Caco-2 (cell line): ENCODE measurements at regions not wholly inside any gene's neighbourhood (a gene's known extent, or its start where the extent isn't known, plus 50 kb on each side); places are given as distances from the start of the nearest gene placed in this dataset.

Experiments used
- BruUV-seq: library from RNA; stranded (reverse); fragments of 400-500 nt; replicated peaks from 2 replicates; lab custom pipeline; 2021; lab: Mats Ljungman, UMichigan
- CTCF ChIA-PET: fragments of 300-600 bp; sonication (Branson Sonifier 250); formaldehyde crosslinking; loops from one replicate; lab custom pipeline; 2022; ENCODE audit warnings: antibody characterized with exemption; lab: Charles Lee
- POLR2A ChIA-PET: fragments of 300-600 bp; sonication (Branson Sonifier 250); formaldehyde crosslinking; loops from one replicate; lab custom pipeline; 2022; ENCODE audit warnings: antibody characterized with exemption; lab: Charles Lee
- DNase-seq, 2 experiments: peaks; one replicate each; pipeline versions ENCODE4 v3.0.0 to v3.0.0-alpha.2; 2020 to 2022
- H3K27me3 ChIP-seq: replicated peaks from 2 replicates; pipeline ENCODE4 v1.6.0; 2011; ENCODE audit warnings: low read length; ENCODE audit not compliant: control insufficient read depth, insufficient read depth
- H3K36me3 ChIP-seq: 2 replicates; pipeline ENCODE4 v1.5.1; 2011; ENCODE audit warnings: low read length; ENCODE audit not compliant: control insufficient read depth, insufficient read depth
- H3K4me1 ChIP-seq: fragments of 250-450 bp; sonication (Bioruptor Pico); 2 replicates; pipeline ENCODE4 v1.5.1; 2020; ENCODE audit warnings: mild to moderate bottlenecking
- H3K4me3 ChIP-seq: 2 replicates; pipeline ENCODE4 v1.5.1; 2011; ENCODE audit warnings: low read depth, mild to moderate bottlenecking, control low read depth, low read length
- H3K9me3 ChIP-seq: fragments of 250-450 bp; sonication (Bioruptor Pico); 2 replicates; pipeline ENCODE4 v1.5.1; 2020; ENCODE audit warnings: mild to moderate bottlenecking, moderate library complexity
- H3K27ac Mint-ChIP-seq: one replicate; pipeline ENCODE4 v1.8.0; 2022; ENCODE audit warnings: mixed read lengths; ENCODE audit not compliant: unreplicated experiment
- H3K27me3 Mint-ChIP-seq: one replicate; pipeline ENCODE4 v1.8.0; 2022; ENCODE audit warnings: mixed read lengths; ENCODE audit not compliant: insufficient read depth, unreplicated experiment
- H3K36me3 Mint-ChIP-seq: one replicate; pipeline ENCODE4 v1.8.0; 2022; ENCODE audit warnings: mild to moderate bottlenecking, mixed read lengths; ENCODE audit not compliant: insufficient read depth, unreplicated experiment
- H3K4me1 Mint-ChIP-seq: one replicate; pipeline ENCODE4 v1.8.0; 2022; ENCODE audit warnings: low read depth, mixed read lengths; ENCODE audit not compliant: unreplicated experiment
- H3K4me3 Mint-ChIP-seq: one replicate; pipeline ENCODE4 v1.8.0; 2022; ENCODE audit warnings: mild to moderate bottlenecking, moderate library complexity, mixed read lengths; ENCODE audit not compliant: unreplicated experiment
- H3K9me3 Mint-ChIP-seq: one replicate; pipeline ENCODE4 v1.8.0; 2022; ENCODE audit warnings: mixed read lengths; ENCODE audit not compliant: unreplicated experiment
- CTCF ChIP-seq, 2 experiments: fragments of 200-600 bp in 1 of 2; IDR thresholded peaks; 1 replicate in 1 of 2; 2 replicates in 1 of 2; pipeline versions ENCODE4 v1.5.1 to v1.8.0; 2011 to 2022; ENCODE audit warnings: antibody characterized with exemption in 1 of 2, control low read depth in 1 of 2, inconsistent platforms in 1 of 2, low read depth in 1 of 2, low read length in 1 of 2, mild to moderate bottlenecking in 1 of 2, moderate library complexity in 1 of 2; ENCODE audit not compliant: insufficient read depth in 1 of 2, severe bottlenecking in 1 of 2, unreplicated experiment in 1 of 2
- intact Hi-C: fragments of 100-400 bp; cut with micrococcal nuclease; formaldehyde crosslinking; loops from one replicate; pipeline ENCODE4 v1.10.0; 2022; ENCODE audit not compliant: unreplicated experiment

DNA sequence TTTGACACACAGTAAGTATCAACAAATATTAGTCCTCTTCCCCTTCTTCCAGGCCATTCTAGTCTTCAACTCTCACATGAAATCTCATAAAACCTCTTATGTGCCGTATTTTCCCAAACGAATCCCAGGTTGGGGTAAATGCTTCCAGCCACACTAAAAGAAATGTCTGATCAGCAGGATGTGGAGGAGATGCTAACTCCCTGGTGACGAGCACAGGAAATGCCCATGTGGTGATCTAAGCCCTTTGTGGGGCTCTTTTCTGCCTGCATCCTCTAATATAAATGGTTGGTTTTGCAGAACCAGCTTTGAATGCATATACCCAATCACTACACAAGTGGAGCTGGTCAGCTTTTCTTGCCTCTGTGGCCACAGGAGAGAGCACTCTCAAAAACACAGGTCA lies 498.2 kb upstream of the ERCC4 start:
- POLR2A ChIA-PET: no interaction called here
- Mint-ChIP-seq H3K4me3 (no peak overlapping the region), H3K36me3 (no peaks in the 10 kb centered on the region)

GRCh38 chr16:13425836-13426235 lies 494.1 kb upstream of the ERCC4 start:
- H3K27ac Mint-ChIP-seq: no peak overlapping the region
- H3K4me3 ChIP-seq: no peak overlapping the region
- H3K4me1 ChIP-seq: no peaks in the 10 kb centered on the region
- H3K9me3 ChIP-seq: no peaks in the 10 kb centered on the region
- H3K4me1 Mint-ChIP-seq: no peaks in the 10 kb centered on the region
- POLR2A ChIA-PET: no interaction called here
- intact Hi-C loops: no loop called here
- no peak overlapping the region for H3K4me3 Mint-ChIP-seq
- no peak for TF ChIP-seq CTCF (IDR thresholded peaks at IDR 0.05; ENCODE audit: insufficient read depth in 1 of 2, low read depth in 1 of 2, low read length in 1 of 2, severe bottlenecking in 1 of 2, unreplicated experiment in 1 of 2)
- no peaks in the 10 kb centered on the region for H3K27me3 Mint-ChIP-seq
- no peaks in the 10 kb centered on the region for H3K36me3 ChIP-seq
- DNase-seq: no peak
- H3K27me3 ChIP-seq: no peaks in the 10 kb centered on the region
- H3K36me3 Mint-ChIP-seq: no peaks in the 10 kb centered on the region
- CTCF ChIA-PET: interaction anchor here (0.9 kb wide), 1 partner anchor 341 kb away, joined by 5 read pairs; no protein-coding TSS in a partner anchor
- no TSS peak for BruUV-seq
- no peaks in the 10 kb centered on the region for H3K9me3 Mint-ChIP-seq

More for the DNA sequence above, 498.2 kb upstream of the ERCC4 start:
- H3K9me3 Mint-ChIP-seq: no peaks in the 10 kb centered on the region
- no peaks in the 10 kb centered on the region for H3K27me3 Mint-ChIP-seq
- H3K9me3 ChIP-seq: no peaks in the 10 kb centered on the region
- no peaks in the 10 kb centered on the region for H3K4me1 ChIP-seq
- intact Hi-C loops: no loop called here
- no TSS peak for BruUV-seq
- no peak overlapping the region for H3K27ac Mint-ChIP-seq
- no peak for DNase-seq
- no peaks in the 10 kb centered on the region; the same call in 1 of the 2 replicates for H3K27me3 ChIP-seq
- CTCF ChIA-PET: no interaction called here
- no peaks in the 10 kb centered on the region for H3K36me3 ChIP-seq
- no peak overlapping the region for H3K4me3 ChIP-seq
- no peak for TF ChIP-seq CTCF (IDR thresholded peaks at IDR 0.05; ENCODE audit: insufficient read depth in 1 of 2, low read depth in 1 of 2, low read length in 1 of 2, severe bottlenecking in 1 of 2, unreplicated experiment in 1 of 2)
- H3K4me1 Mint-ChIP-seq: no peaks in the 10 kb centered on the region

DNA sequence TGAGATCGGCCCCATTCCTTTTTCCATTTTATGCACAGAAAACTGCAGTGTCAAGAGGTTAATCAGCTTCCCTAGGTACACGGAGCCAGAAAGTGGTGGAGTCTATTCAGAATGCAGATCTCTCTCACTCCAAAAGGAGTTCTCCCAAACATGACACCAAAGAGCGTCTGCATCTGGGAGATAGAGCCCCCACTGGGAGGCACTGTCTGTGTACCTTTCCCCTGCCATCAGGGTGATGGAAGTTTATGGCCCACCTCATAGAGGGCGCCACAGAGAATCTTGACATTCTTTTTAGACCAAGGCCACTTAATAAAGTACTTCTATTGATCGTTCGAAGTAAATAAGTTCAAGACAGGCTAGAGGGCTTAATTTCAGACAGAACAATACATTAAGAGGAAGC lies 493.7 kb upstream of the ERCC4 start:
- Mint-ChIP-seq H3K4me1 (no peaks in the 10 kb centered on the region), H3K4me3 (no peak overlapping the region), H3K27me3 (no peaks in the 10 kb centered on the region), H3K36me3 (no peaks in the 10 kb centered on the region), H3K9me3 (no peaks in the 10 kb centered on the region), H3K27ac (no peak overlapping the region)
- peak in 1 of 2 experiments; percentile 14 for DNase-seq
- ChIA-PET POLR2A (no interaction called here), CTCF (interaction anchor here (0.9 kb wide), 1 partner anchor 341 kb away, joined by 5 read pairs; no protein-coding TSS in a partner anchor)
- Histone ChIP-seq H3K4me1 (no peaks in the 10 kb centered on the region), H3K27me3 (no peaks in the 10 kb centered on the region), H3K36me3 (no peaks in the 10 kb centered on the region), H3K4me3 (no peak overlapping the region), H3K9me3 (no peaks in the 10 kb centered on the region)
- TF ChIP-seq CTCF (IDR thresholded peaks at IDR 0.05; ENCODE audit: insufficient read depth in 1 of 2, low read depth in 1 of 2, low read length in 1 of 2, severe bottlenecking in 1 of 2, unreplicated experiment in 1 of 2): peak in 1 of 2 experiments; percentile 17
- BruUV-seq: no TSS peak
- intact Hi-C loops: no loop called here
